Upper lobe of left lung (tissue), 6 donors: ENCODE measurements at regions not wholly inside any gene's neighbourhood (a gene's known extent, or its start where the extent isn't known, plus 50 kb on each side); places are given as distances from the start of the nearest gene placed in this dataset.

ENCODE experiments used
- ATAC-seq, 2 donors: fragments of 200-7000 bp; cut with Tn5 transposase; one replicate each; pipeline ENCODE4 v1.9.1; 2022; ENCODE audit warnings: mild to moderate bottlenecking in 2 of 2, moderate library complexity in 2 of 2; ENCODE audit not compliant: low FRiP score in 2 of 2
- DNase-seq, 2 donors: peaks; one replicate each; pipeline ENCODE4 v3.0.0-alpha.2; 2019 to 2020
- H3K27ac ChIP-seq, 4 donors: fragments of 200-600 bp; sonication (generic); one replicate each; pipeline ENCODE4 v1.5.1; 2016 to 2019
- H3K27me3 ChIP-seq, 4 donors: fragments of 200-600 bp; sonication (generic); one replicate each; pipeline ENCODE4 v1.5.1; 2017 to 2019
- H3K36me3 ChIP-seq, 4 donors: fragments of 200-600 bp; sonication (generic); one replicate each; pipeline ENCODE4 v1.5.1; 2016 to 2019
- H3K4me1 ChIP-seq, 4 donors: fragments of 200-600 bp; sonication (generic); one replicate each; pipeline ENCODE4 v1.5.1; 2018 to 2019
- H3K4me3 ChIP-seq, 4 donors: fragments of 200-600 bp; sonication (generic); one replicate each; pipeline ENCODE4 v1.5.1; 2017 to 2019; ENCODE audit warnings: mild to moderate bottlenecking in 2 of 4, moderate library complexity in 1 of 4
- H3K9me3 ChIP-seq, 4 donors: fragments of 200-600 bp; sonication (generic); one replicate each; pipeline ENCODE4 v1.5.1; 2018 to 2019
- EP300 ChIP-seq, 4 donors: sonication (generic); formaldehyde crosslinking; IDR thresholded peaks; one replicate each; pipeline ENCODE4 v1.5.1; 2017; ENCODE audit warnings: antibody characterized with exemption in 4 of 4, control low read depth in 2 of 4
- POLR2A ChIP-seq, 4 donors: fragments of 450-650 bp; IDR thresholded peaks; one replicate each; pipeline ENCODE4 v1.5.1; 2016 to 2017; ENCODE audit warnings: antibody characterized with exemption in 4 of 4, mild to moderate bottlenecking in 2 of 4
- POLR2AphosphoS5 ChIP-seq, 2 donors: sonication (generic); formaldehyde crosslinking; IDR thresholded peaks; one replicate each; pipeline ENCODE4 v1.5.1; 2017; ENCODE audit warnings: antibody characterized with exemption in 2 of 2
- WGBS, 2 donors: methylation state at CpG; one replicate each; pipeline ENCODE4 v1.1.5; 2017 to 2018; 5-methylcytosine and 5-hydroxymethylcytosine counted together
- TF ChIP-seq, protein P1 (sequence below), 6 experiments: fragments of 450-650 bp in 4 of 6; fragments of 200-600 bp in 2 of 6; sonication (generic) in 2 of 6; IDR thresholded peaks; one replicate each; pipeline ENCODE4 v1.5.1; 2016 to 2019; ENCODE audit warnings: antibody characterized with exemption in 6 of 6
- donor health status: DM: no; HTN: no; CAD: no; lungs with moderate emphysema.
- donor health status: DM: no; HTN: yes; CAD: no; lungs with severe emphysema.

- no peak overlapping the region for H3K4me3 ChIP-seq
- DNase-seq (no peak), ATAC-seq (no peak)
- TF ChIP-seq, protein P1, sequence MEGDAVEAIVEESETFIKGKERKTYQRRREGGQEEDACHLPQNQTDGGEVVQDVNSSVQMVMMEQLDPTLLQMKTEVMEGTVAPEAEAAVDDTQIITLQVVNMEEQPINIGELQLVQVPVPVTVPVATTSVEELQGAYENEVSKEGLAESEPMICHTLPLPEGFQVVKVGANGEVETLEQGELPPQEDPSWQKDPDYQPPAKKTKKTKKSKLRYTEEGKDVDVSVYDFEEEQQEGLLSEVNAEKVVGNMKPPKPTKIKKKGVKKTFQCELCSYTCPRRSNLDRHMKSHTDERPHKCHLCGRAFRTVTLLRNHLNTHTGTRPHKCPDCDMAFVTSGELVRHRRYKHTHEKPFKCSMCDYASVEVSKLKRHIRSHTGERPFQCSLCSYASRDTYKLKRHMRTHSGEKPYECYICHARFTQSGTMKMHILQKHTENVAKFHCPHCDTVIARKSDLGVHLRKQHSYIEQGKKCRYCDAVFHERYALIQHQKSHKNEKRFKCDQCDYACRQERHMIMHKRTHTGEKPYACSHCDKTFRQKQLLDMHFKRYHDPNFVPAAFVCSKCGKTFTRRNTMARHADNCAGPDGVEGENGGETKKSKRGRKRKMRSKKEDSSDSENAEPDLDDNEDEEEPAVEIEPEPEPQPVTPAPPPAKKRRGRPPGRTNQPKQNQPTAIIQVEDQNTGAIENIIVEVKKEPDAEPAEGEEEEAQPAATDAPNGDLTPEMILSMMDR (IDR thresholded peaks at IDR 0.05), result no peak
- TF ChIP-seq POLR2A (IDR thresholded peaks at IDR 0.05), result no peak
- no peak for TF ChIP-seq EP300 (IDR thresholded peaks at IDR 0.05)
- TF ChIP-seq POLR2AphosphoS5 (IDR thresholded peaks at IDR 0.05), result no peak
- H3K27ac ChIP-seq, result no peak overlapping the region
- 73 to 81% methylated on average over 6 of the region's 6 CpGs for WGBS, 2 donors
- H3K4me1 ChIP-seq, result no peaks in the 10 kb centered on the region
- H3K36me3 ChIP-seq, result no peaks in the 10 kb centered on the region
- H3K27me3 ChIP-seq, result no peaks in the 10 kb centered on the region
- H3K9me3 ChIP-seq, result no peaks in the 10 kb centered on the region
Measured at GRCh38 chr3:152185891-152186630, 82.7 kb upstream of the MBNL1 start.

- no peak for ATAC-seq
Measured at GRCh38 chr3:152190636-152191183, 78.0 kb upstream of the MBNL1 start.

GRCh38 chr3:152192050-152192449, 76.7 kb upstream of the MBNL1 start:
- ATAC-seq (no peak), DNase-seq (no peak)
- WGBS, 2 donors, result 71 to 80% methylated on average over 4 of the region's 4 CpGs
- peaks cover 0 to 6% (median 3%) of the 10 kb centered on the region in 4 donors for H3K4me1 ChIP-seq
- H3K27ac ChIP-seq, result no peak overlapping the region
- H3K36me3 ChIP-seq, result no peaks in the 10 kb centered on the region
- no peak for TF ChIP-seq POLR2A (IDR thresholded peaks at IDR 0.05)
- TF ChIP-seq, protein P1 (IDR thresholded peaks at IDR 0.05), result no peak
- TF ChIP-seq POLR2AphosphoS5 (IDR thresholded peaks at IDR 0.05), result no peak
- no peak for TF ChIP-seq EP300 (IDR thresholded peaks at IDR 0.05)
- H3K9me3 ChIP-seq, result no peaks in the 10 kb centered on the region
- H3K27me3 ChIP-seq, result no peaks in the 10 kb centered on the region
- H3K4me3 ChIP-seq, result no peak overlapping the region

More at GRCh38 chr3:152190636-152191183, 78.0 kb upstream of the MBNL1 start:
- no peaks in the 10 kb centered on the region for H3K9me3 ChIP-seq
- H3K4me1 ChIP-seq, result peaks cover 0 to 6% (median 0%) of the 10 kb centered on the region in 4 donors
- no peak overlapping the region for H3K27ac ChIP-seq
- no peak for DNase-seq
- no peaks in the 10 kb centered on the region for H3K36me3 ChIP-seq
- no peaks in the 10 kb centered on the region for H3K27me3 ChIP-seq
- TF ChIP-seq POLR2A (IDR thresholded peaks at IDR 0.05) (no peak), POLR2AphosphoS5 (IDR thresholded peaks at IDR 0.05) (no peak), EP300 (IDR thresholded peaks at IDR 0.05) (no peak)
- TF ChIP-seq, protein P1 (IDR thresholded peaks at IDR 0.05), result no peak
- no peak overlapping the region for H3K4me3 ChIP-seq
- 69 to 78% methylated on average over 2 of the region's 2 CpGs for whole genome bisulfite sequencing, 2 donors

- peak overlapping the region in 2 of 4 donors; percentile 5 to 31 for H3K4me3 ChIP-seq
- no peaks in the 10 kb centered on the region for H3K36me3 ChIP-seq
- peaks cover 0 to 11% (median 5%) of the 10 kb centered on the region in 4 donors for H3K4me1 ChIP-seq
- TF ChIP-seq POLR2AphosphoS5 (IDR thresholded peaks at IDR 0.05) (no peak), EP300 (IDR thresholded peaks at IDR 0.05) (no peak), POLR2A (IDR thresholded peaks at IDR 0.05) (no peak)
- TF ChIP-seq, protein P1 (IDR thresholded peaks at IDR 0.05), result no peak
- ATAC-seq (no peak), DNase-seq (no peak)
- peak overlapping the region in 3 of 4 donors; percentile 20 to 75 (median 32) for H3K27ac ChIP-seq
- 66 to 74% methylated on average over 5 of the region's 5 CpGs for WGBS, 2 donors
- H3K9me3 ChIP-seq, result no peaks in the 10 kb centered on the region
- no peaks in the 10 kb centered on the region for H3K27me3 ChIP-seq
Measured at GRCh38 chr3:152192936-152193672, 75.6 kb upstream of the MBNL1 start.
